ENCODE measurements at regions not wholly inside any gene's neighbourhood (a gene's known extent, or its start where the extent isn't known, plus 50 kb on each side); places are given as distances from the start of the nearest gene placed in this dataset.

- Histone ChIP-seq H3K4me3 (ENCODE audit: control insufficient read depth in 2 of 3, extremely low read depth in 1 of 3, insufficient read depth in 2 of 3, low read depth in 1 of 3, low read length in 3 of 3) (no peak overlapping the region), H3K9me1 (ENCODE audit: control insufficient read depth, extremely low read depth, insufficient read depth, low read length) (no peaks in the 10 kb centered on the region), H3K79me2 (ENCODE audit: control insufficient read depth, insufficient read depth, low read length) (no peaks in the 10 kb centered on the region), H3K4me1 (ENCODE audit: control insufficient read depth, extremely low read depth, insufficient read depth, low read length) (no peaks in the 10 kb centered on the region), H3K4me2 (ENCODE audit: control insufficient read depth, extremely low read depth, insufficient read depth, low read depth, low read length) (no peak overlapping the region), H3K27ac (ENCODE audit: control insufficient read depth, insufficient read depth, low read length) (no peak overlapping the region), H3K9me3 (ENCODE audit: control insufficient read depth, low read depth, low read length) (no peaks in the 10 kb centered on the region), H4K20me1 (ENCODE audit: control insufficient read depth, extremely low read depth, insufficient read depth, low read length) (no peaks in the 10 kb centered on the region), H3K36me3 (ENCODE audit: control insufficient read depth in 2 of 2, extremely low read depth in 1 of 2, insufficient read depth in 2 of 2, low read length in 2 of 2) (no peaks in the 10 kb centered on the region), H3K27me3 (ENCODE audit: control insufficient read depth, extremely low read depth, insufficient read depth, low read length) (peaks cover 8% of the 10 kb centered on the region), H3K9ac (ENCODE audit: control insufficient read depth, extremely low read depth, insufficient read depth, low read length) (no peak overlapping the region), H2AFZ (ENCODE audit: control insufficient read depth, low read length) (no peak overlapping the region)
- DNase-seq (ENCODE audit: low read depth, low spot score) (no peak), FAIRE-seq (no peak)
- dilution Hi-C loops (cut with MboI; ENCODE audit: extremely low pct_ligation_motif_present, low sequenced_read_pairs), result no loop called here
- TF ChIP-seq EZH2 (IDR thresholded peaks at IDR 0.05; ENCODE audit: low read length) (no peak), CTCF (optimal IDR thresholded peaks at IDR 0.05 in 1 of 3, IDR thresholded peaks at IDR 0.05 in 1 of 3, conservative IDR thresholded peaks at IDR 0.05 in 1 of 3; ENCODE audit: extremely low read depth in 1 of 3, insufficient read depth in 2 of 3, low read length in 3 of 3) (no peak)
Observed at GRCh38 chr9:126270556-126270955, 56.1 kb upstream of the MVB12B start.

- no peak overlapping the region for H3K9ac ChIP-seq (ENCODE audit: control insufficient read depth, extremely low read depth, insufficient read depth, low read length)
- dilution Hi-C loops (cut with MboI; ENCODE audit: extremely low pct_ligation_motif_present, low sequenced_read_pairs), result no loop called here
- no peaks in the 10 kb centered on the region for H4K20me1 ChIP-seq (ENCODE audit: control insufficient read depth, extremely low read depth, insufficient read depth, low read length)
- H3K79me2 ChIP-seq (ENCODE audit: control insufficient read depth, insufficient read depth, low read length), result no peaks in the 10 kb centered on the region
- no peaks in the 10 kb centered on the region for H3K9me3 ChIP-seq (ENCODE audit: control insufficient read depth, low read depth, low read length)
- no peak overlapping the region for H3K4me3 ChIP-seq (ENCODE audit: control insufficient read depth in 2 of 3, extremely low read depth in 1 of 3, insufficient read depth in 2 of 3, low read depth in 1 of 3, low read length in 3 of 3)
- no peak overlapping the region for H2AFZ ChIP-seq (ENCODE audit: control insufficient read depth, low read length)
- no peak overlapping the region for H3K4me2 ChIP-seq (ENCODE audit: control insufficient read depth, extremely low read depth, insufficient read depth, low read depth, low read length)
- DNase-seq (ENCODE audit: low read depth, low spot score) (no peak), FAIRE-seq (no peak)
- TF ChIP-seq CTCF (optimal IDR thresholded peaks at IDR 0.05 in 1 of 3, IDR thresholded peaks at IDR 0.05 in 1 of 3, conservative IDR thresholded peaks at IDR 0.05 in 1 of 3; ENCODE audit: extremely low read depth in 1 of 3, insufficient read depth in 2 of 3, low read length in 3 of 3) (no peak), EZH2 (IDR thresholded peaks at IDR 0.05; ENCODE audit: low read length) (no peak)
- no peak overlapping the region for H3K27ac ChIP-seq (ENCODE audit: control insufficient read depth, insufficient read depth, low read length)
- H3K4me1 ChIP-seq (ENCODE audit: control insufficient read depth, extremely low read depth, insufficient read depth, low read length), result no peaks in the 10 kb centered on the region
- H3K36me3 ChIP-seq (ENCODE audit: control insufficient read depth in 2 of 2, extremely low read depth in 1 of 2, insufficient read depth in 2 of 2, low read length in 2 of 2), result no peaks in the 10 kb centered on the region
- no peaks in the 10 kb centered on the region for H3K9me1 ChIP-seq (ENCODE audit: control insufficient read depth, extremely low read depth, insufficient read depth, low read length)
- peaks cover 3% of the 10 kb centered on the region for H3K27me3 ChIP-seq (ENCODE audit: control insufficient read depth, extremely low read depth, insufficient read depth, low read length)
Observed at GRCh38 chr9:126275386-126276001, 51.1 kb upstream of the MVB12B start.
